ENCODE measurements at regions not wholly inside any gene's neighbourhood (a gene's known extent, or its start where the extent isn't known, plus 50 kb on each side); places are given as distances from the start of the nearest gene placed in this dataset.
"Not testable (repeated sequence)": the region's sequence is repeated elsewhere in the genome, so short reads cannot be mapped to it uniquely, and the experiment has no call there.

- DNase-seq (ENCODE audit: low spot score): not testable (repeated sequence)
Measured at GRCh38 chr2:111316881-111317549, 196.3 kb downstream of the BCL2L11 start.

DNA sequence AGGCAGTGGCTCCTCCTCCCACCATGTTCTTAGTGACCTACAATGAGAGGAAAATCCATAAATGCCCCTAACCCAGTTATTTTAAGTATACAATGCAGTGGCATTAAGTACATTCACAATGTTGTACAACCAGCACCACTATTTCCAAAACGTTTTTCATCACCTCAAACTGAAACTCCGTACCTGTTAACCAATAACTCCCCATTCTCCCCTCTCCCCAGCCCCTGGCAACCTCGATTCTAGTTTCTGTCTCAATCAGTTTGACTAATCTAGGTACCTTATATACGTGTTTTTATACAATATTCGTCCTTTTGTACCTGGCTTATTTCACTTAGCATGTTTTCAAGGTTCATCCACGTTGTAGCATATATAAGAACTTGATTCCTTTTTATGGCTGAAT, 198.8 kb downstream of the BCL2L11 start:
- DNase-seq (ENCODE audit: low spot score): not testable (repeated sequence)

GRCh38 chr2:111320264-111320663, 199.6 kb downstream of the BCL2L11 start:
- not testable (repeated sequence) for DNase-seq (ENCODE audit: low spot score)

DNA sequence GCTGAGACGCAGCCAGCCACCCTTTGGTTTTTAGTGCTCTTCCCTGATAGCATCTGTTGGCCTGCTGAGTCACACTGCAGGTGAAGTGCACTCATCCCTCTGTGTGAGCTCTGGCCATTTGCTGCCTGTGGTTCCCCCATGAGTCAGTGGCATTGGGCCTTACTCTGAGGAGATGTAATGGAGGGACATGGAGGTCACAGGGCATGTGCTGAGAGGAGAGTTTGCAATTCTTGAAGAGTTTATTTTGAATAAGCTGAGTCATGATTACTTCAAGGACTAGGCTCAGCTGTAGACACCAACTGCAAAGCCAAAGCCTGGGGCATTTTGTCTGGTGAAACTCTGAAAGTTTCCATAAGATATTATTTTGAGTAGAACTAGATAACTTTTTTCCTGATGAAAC, 200.3 kb downstream of the BCL2L11 start:
- not testable (repeated sequence) for DNase-seq (ENCODE audit: low spot score)

DNA sequence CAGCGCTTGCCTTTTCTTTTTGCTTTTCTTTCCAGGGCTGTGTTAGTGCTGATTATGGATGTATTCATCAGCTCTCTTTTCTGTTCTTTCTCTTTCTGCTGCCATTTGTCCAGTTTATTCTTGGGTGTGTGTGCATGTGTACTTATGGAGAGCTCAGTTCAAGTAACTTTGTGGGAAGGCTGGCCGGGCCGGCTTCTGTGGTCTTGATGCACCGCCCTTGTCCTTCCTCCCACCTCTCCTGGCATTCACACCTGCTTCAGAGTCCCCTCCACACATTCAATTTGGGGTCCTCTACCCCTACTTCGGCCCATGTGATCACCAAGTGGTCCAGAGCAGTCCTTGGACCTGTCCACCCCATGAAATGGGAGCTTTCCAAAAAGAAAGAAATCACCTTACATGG, 202.7 kb downstream of the BCL2L11 start:
- not testable (repeated sequence) for DNase-seq (ENCODE audit: low spot score)

GRCh38 chr2:111327726-111328125, 207.0 kb downstream of the BCL2L11 start:
- DNase-seq (ENCODE audit: low spot score): not testable (repeated sequence)

- not testable (repeated sequence) for DNase-seq (ENCODE audit: low spot score)
Measured at GRCh38 chr2:111329309-111329708, 208.6 kb downstream of the BCL2L11 start.

DNA sequence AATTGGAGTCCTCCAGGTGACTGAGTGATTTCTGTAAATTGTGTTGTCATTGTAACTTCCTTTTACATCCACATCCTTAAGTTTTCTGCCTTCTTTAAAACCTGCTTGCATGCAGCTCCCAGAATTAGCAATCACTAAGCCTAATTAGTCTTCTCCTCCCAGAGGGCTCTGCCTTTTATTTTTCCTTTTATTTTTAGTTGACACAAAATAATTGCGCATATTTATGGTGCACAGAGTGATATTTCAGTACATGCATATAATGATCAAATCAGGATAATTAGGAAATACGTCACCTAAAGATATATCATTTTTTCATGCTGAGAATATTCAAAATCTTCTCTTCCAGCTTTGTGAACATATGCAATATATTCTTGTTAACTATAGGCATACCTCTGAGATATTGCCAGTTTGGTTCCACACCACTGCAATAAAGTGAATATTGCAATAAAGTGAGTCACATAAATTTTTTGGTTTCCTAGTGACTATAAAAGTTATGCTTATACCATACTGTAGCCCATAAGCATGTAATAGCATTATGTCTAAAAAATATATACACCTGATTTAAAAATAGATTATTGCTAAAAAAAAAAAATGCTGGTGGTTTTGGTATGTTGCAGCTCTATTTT, 210.5 kb downstream of the BCL2L11 start:
- DNase-seq (ENCODE audit: low spot score): not testable (repeated sequence)

DNA sequence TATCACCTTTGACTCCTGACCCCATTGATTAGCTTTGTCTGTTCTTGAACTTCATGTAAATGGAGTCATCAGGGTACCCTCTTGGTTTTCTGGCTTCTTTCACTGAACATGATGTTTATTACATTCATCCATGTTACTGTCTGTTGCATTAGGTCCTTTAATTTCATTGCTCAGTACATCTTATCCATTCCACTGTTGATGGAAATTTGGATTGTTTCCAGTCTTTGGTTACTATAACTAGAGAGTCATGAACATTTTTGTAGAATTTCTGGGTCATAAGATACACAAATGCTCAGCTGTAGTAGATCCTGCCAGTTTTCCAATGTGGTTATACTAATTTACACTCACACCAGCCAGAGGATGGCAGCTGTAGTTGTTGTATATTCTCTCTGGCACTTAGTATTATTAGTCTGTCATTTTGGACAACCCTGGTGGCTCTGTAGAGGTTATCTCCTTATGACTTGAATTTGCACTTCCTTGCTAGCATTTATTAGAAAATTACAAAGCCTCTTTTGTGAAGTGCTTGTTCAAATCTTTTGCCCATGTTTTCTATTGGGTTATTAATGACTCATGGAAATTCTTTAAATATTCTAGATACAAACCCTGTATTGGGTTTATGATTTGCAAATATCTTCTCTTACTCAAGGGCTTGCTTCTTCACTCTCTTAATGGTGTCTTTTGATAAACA, 214.7 kb downstream of the BCL2L11 start:
- DNase-seq (ENCODE audit: low spot score): not testable (repeated sequence)

DNA sequence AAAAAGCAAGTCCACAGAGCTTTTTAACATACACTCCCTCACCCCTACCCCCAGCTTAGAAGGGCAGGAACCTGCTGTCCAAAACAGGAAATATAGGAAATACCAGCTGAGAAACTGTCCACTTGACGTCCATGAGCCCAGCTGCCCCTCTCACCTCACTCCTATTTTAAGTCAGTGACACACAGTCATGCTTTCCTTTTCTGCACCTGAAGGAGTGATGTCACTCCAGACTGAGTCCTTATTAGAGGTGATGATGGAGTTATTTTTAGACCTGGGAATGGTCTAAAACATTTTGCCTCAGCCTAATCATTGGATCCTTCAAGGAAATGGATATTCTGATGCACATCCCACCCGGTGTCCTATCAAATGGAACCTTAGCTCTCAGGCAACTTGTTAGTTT, 217.8 kb downstream of the BCL2L11 start:
- not testable (repeated sequence) for DNase-seq (ENCODE audit: low spot score)

- DNase-seq (ENCODE audit: low spot score): not testable (repeated sequence)
Measured at GRCh38 chr2:111339476-111339875, 218.8 kb downstream of the BCL2L11 start.

DNA sequence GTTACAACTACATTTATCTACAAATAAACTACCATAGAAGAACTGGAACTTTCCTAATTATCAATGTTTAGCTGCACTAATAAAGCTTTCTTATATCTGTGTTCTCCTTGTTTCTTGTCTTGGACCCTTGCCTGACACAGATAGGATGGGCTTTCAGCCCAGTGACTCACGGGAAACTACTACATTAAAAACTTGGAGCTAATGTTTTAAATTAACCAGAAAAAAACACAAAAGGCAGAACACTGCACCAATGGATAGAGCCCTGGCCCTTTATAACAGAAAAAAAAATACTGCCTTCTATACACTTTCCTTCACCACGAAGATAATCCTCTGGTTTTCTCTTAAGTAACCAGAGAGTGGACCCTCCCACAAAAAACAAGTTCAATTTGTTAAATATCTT, 223.9 kb downstream of the BCL2L11 start:
- not testable (repeated sequence) for DNase-seq (ENCODE audit: low spot score)

DNA sequence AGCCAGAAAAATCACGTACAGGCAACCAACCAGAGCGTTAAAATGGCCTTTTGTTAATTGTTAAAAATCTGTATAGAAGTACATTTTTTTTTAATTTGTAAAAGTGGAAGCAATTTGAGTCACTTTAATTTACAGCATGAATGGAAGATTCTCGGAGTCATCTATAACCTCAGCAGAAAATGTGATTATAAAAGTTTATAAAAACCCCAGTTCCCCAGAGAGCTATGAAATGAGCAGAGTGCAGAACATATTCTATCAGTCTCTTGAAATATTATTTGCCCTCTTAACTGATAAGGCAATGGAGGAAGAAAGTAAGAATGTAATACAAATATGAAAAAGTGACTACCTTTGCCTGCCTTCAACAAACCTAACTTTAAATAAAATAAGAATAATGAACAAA, 224.7 kb downstream of the BCL2L11 start:
- DNase-seq (ENCODE audit: low spot score): not testable (repeated sequence)

DNA sequence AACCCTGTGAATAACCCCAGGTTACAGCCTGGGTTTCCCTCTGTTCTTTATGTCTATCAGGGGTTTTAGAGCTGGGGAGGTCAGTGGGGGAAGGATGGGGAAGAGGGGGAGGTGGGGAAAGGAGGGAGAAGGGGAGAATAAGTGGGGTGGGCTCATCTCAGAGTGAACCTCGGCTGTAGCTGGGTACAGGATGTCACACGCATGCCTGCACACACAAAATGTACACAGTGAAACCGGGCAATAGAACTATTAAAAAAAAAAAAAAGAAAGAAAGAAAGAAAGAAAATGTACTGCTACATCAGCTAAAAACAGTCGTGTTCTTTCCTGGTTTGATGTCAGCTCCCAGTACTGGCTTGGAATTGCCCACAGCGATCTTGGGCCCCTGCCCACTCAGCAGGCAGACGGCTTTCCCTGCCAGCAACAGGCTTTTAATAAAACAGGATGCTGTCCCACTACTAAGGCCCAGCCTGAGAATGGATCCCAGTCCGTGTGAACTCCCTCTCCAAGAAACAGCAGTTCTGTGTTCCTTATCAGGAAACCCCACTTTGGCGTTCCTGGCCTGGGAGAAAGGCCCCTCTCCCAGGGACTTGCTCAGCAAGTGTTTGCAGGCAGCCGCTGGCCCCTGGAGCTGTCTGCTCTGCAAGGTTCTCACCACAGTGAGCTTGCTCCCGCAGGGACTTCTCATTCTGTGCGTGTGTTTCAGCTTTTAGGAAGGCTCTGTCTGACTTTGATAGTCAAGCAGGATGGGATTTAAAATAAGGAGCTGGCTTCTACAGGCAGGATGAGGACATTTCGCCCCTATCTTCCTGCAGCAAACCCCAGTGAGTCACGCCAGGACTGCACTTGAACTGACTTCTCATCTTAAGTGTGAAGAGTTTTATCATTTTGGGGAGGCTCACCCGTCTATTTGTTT, 225.6 kb downstream of the BCL2L11 start:
- not testable (repeated sequence) for DNase-seq (ENCODE audit: low spot score)

GRCh38 chr2:111347695-111348094, 227.0 kb downstream of the BCL2L11 start:
- DNase-seq (ENCODE audit: low spot score): not testable (repeated sequence)

GRCh38 chr2:111348316-111348715, 227.6 kb downstream of the BCL2L11 start:
- DNase-seq (ENCODE audit: low spot score): not testable (repeated sequence)

GRCh38 chr2:111355022-111355817, 234.5 kb downstream of the BCL2L11 start:
- not testable (repeated sequence) for DNase-seq (ENCODE audit: low spot score)

- not testable (repeated sequence) for DNase-seq (ENCODE audit: low spot score)
Measured at GRCh38 chr2:111355823-111356511, 235.3 kb downstream of the BCL2L11 start.

- not testable (repeated sequence) for DNase-seq (ENCODE audit: low spot score)
Measured at GRCh38 chr2:111356512-111357031, 235.9 kb downstream of the BCL2L11 start.

GRCh38 chr2:111365986-111366640, 245.4 kb downstream of the BCL2L11 start:
- not testable (repeated sequence) for DNase-seq (ENCODE audit: low spot score)
